ENCODE measurements at regions not wholly inside any gene's neighbourhood (a gene's known extent, or its start where the extent isn't known, plus 50 kb on each side); places are given as distances from the start of the nearest gene placed in this dataset.

DNA sequence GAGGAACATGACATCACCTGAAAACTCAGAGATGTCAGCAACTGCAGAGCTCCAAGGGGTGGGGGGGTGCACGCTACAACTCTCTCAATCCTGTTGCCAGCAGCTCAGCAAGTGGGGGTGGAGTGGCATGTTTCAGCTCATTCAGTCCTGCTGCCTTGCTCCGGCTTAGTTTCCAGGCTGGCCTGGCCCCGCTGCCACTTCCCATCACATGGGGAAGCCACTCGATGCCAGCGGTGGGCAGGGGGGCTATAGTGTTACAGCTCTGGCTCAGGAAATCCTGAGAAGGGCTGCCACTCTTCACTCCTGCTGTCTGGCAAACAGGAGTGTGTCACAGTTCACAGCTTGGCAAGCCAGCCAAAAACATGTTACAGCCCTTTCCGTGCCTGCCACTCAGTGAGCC, 356.5 kb upstream of the GULP1 start (continued):
- TF ChIP-seq, protein P1, sequence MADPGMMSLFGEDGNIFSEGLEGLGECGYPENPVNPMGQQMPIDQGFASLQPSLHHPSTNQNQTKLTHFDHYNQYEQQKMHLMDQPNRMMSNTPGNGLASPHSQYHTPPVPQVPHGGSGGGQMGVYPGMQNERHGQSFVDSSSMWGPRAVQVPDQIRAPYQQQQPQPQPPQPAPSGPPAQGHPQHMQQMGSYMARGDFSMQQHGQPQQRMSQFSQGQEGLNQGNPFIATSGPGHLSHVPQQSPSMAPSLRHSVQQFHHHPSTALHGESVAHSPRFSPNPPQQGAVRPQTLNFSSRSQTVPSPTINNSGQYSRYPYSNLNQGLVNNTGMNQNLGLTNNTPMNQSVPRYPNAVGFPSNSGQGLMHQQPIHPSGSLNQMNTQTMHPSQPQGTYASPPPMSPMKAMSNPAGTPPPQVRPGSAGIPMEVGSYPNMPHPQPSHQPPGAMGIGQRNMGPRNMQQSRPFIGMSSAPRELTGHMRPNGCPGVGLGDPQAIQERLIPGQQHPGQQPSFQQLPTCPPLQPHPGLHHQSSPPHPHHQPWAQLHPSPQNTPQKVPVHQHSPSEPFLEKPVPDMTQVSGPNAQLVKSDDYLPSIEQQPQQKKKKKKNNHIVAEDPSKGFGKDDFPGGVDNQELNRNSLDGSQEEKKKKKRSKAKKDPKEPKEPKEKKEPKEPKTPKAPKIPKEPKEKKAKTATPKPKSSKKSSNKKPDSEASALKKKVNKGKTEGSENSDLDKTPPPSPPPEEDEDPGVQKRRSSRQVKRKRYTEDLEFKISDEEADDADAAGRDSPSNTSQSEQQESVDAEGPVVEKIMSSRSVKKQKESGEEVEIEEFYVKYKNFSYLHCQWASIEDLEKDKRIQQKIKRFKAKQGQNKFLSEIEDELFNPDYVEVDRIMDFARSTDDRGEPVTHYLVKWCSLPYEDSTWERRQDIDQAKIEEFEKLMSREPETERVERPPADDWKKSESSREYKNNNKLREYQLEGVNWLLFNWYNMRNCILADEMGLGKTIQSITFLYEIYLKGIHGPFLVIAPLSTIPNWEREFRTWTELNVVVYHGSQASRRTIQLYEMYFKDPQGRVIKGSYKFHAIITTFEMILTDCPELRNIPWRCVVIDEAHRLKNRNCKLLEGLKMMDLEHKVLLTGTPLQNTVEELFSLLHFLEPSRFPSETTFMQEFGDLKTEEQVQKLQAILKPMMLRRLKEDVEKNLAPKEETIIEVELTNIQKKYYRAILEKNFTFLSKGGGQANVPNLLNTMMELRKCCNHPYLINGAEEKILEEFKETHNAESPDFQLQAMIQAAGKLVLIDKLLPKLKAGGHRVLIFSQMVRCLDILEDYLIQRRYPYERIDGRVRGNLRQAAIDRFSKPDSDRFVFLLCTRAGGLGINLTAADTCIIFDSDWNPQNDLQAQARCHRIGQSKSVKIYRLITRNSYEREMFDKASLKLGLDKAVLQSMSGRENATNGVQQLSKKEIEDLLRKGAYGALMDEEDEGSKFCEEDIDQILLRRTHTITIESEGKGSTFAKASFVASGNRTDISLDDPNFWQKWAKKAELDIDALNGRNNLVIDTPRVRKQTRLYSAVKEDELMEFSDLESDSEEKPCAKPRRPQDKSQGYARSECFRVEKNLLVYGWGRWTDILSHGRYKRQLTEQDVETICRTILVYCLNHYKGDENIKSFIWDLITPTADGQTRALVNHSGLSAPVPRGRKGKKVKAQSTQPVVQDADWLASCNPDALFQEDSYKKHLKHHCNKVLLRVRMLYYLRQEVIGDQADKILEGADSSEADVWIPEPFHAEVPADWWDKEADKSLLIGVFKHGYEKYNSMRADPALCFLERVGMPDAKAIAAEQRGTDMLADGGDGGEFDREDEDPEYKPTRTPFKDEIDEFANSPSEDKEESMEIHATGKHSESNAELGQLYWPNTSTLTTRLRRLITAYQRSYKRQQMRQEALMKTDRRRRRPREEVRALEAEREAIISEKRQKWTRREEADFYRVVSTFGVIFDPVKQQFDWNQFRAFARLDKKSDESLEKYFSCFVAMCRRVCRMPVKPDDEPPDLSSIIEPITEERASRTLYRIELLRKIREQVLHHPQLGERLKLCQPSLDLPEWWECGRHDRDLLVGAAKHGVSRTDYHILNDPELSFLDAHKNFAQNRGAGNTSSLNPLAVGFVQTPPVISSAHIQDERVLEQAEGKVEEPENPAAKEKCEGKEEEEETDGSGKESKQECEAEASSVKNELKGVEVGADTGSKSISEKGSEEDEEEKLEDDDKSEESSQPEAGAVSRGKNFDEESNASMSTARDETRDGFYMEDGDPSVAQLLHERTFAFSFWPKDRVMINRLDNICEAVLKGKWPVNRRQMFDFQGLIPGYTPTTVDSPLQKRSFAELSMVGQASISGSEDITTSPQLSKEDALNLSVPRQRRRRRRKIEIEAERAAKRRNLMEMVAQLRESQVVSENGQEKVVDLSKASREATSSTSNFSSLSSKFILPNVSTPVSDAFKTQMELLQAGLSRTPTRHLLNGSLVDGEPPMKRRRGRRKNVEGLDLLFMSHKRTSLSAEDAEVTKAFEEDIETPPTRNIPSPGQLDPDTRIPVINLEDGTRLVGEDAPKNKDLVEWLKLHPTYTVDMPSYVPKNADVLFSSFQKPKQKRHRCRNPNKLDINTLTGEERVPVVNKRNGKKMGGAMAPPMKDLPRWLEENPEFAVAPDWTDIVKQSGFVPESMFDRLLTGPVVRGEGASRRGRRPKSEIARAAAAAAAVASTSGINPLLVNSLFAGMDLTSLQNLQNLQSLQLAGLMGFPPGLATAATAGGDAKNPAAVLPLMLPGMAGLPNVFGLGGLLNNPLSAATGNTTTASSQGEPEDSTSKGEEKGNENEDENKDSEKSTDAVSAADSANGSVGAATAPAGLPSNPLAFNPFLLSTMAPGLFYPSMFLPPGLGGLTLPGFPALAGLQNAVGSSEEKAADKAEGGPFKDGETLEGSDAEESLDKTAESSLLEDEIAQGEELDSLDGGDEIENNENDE (IDR thresholded peaks at IDR 0.05; ENCODE audit: insufficient replicate concordance, low read length): no peak
- TF ChIP-seq NANOG (IDR thresholded peaks at IDR 0.05; ENCODE audit: insufficient read depth, low read depth, low read length, poor library complexity, severe bottlenecking) (no peak), SP2 (IDR thresholded peaks at IDR 0.05; ENCODE audit: low read length) (no peak), CREB1 (IDR thresholded peaks at IDR 0.05) (no peak), BACH1 (IDR thresholded peaks at IDR 0.05; ENCODE audit: low read length) (no peak), BCL11A (IDR thresholded peaks at IDR 0.05; ENCODE audit: low read depth in 2 of 2, low read length in 2 of 2) (no peak), POLR2A (IDR thresholded peaks at IDR 0.05; ENCODE audit: control extremely low read depth in 1 of 2, low read depth in 2 of 2, low read length in 2 of 2) (no peak)
- TF ChIP-seq, protein P2, sequence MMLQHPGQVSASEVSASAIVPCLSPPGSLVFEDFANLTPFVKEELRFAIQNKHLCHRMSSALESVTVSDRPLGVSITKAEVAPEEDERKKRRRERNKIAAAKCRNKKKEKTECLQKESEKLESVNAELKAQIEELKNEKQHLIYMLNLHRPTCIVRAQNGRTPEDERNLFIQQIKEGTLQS (IDR thresholded peaks at IDR 0.05; ENCODE audit: insufficient read depth, low read depth, low read length): no peak
- TF ChIP-seq, protein P3, sequence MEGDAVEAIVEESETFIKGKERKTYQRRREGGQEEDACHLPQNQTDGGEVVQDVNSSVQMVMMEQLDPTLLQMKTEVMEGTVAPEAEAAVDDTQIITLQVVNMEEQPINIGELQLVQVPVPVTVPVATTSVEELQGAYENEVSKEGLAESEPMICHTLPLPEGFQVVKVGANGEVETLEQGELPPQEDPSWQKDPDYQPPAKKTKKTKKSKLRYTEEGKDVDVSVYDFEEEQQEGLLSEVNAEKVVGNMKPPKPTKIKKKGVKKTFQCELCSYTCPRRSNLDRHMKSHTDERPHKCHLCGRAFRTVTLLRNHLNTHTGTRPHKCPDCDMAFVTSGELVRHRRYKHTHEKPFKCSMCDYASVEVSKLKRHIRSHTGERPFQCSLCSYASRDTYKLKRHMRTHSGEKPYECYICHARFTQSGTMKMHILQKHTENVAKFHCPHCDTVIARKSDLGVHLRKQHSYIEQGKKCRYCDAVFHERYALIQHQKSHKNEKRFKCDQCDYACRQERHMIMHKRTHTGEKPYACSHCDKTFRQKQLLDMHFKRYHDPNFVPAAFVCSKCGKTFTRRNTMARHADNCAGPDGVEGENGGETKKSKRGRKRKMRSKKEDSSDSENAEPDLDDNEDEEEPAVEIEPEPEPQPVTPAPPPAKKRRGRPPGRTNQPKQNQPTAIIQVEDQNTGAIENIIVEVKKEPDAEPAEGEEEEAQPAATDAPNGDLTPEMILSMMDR (IDR thresholded peaks at IDR 0.05; ENCODE audit: control extremely low read depth in 1 of 3, insufficient read depth in 1 of 3, low read depth in 1 of 3, low read length in 3 of 3): no peak

Data from H1 (cell line).